HUES64 (cell line): ENCODE measurements at regions not wholly inside any gene's neighbourhood (a gene's known extent, or its start where the extent isn't known, plus 50 kb on each side); places are given as distances from the start of the nearest gene placed in this dataset.

Source experiments
- H3K27ac ChIP-seq: 2 replicates; pipeline ENCODE4 v1.7.0; 2013; ENCODE audit warnings: low read depth, low read length, inconsistent platforms
- H3K27me3 ChIP-seq: 2 replicates; pipeline ENCODE4 v1.6.1; 2013; ENCODE audit warnings: mild to moderate bottlenecking, low read length; ENCODE audit not compliant: insufficient read depth
- H3K36me3 ChIP-seq: 2 replicates; pipeline ENCODE4 v1.6.1; 2013; ENCODE audit warnings: mild to moderate bottlenecking, low read length; ENCODE audit not compliant: insufficient read depth
- H3K4me1 ChIP-seq: 2 replicates; pipeline ENCODE4 v1.6.1; 2013; ENCODE audit warnings: mild to moderate bottlenecking, low read length, moderate library complexity; ENCODE audit not compliant: insufficient read depth
- H3K4me3 ChIP-seq: 2 replicates; pipeline ENCODE4 v1.5.1; 2013; ENCODE audit warnings: mild to moderate bottlenecking, low read length, moderate library complexity
- H3K9ac ChIP-seq: 2 replicates; pipeline ENCODE4 v1.6.1; 2013; ENCODE audit warnings: mild to moderate bottlenecking, low read depth, low read length
- H3K9me3 ChIP-seq: 2 replicates; pipeline ENCODE4 v1.6.1; 2013; ENCODE audit warnings: low read depth, low read length; ENCODE audit not compliant: insufficient read depth
- WGBS: fragments of 150-250, 120-280 bp; methylation state at CpG from one replicate; pipeline ENCODE4 v1.1.7; 2013; ENCODE audit warnings: missing lambda C conversion rate; 5-methylcytosine and 5-hydroxymethylcytosine counted together

GRCh38 chr4:52250154-52250553 is 199.1 kb downstream of the SPATA18 start:
- Histone ChIP-seq H3K9ac (no peak overlapping the region), H3K27me3 (no peaks in the 10 kb centered on the region), H3K9me3 (peaks cover 13% of the 10 kb centered on the region), H3K4me3 (no peak overlapping the region), H3K4me1 (0 out of 2 replicates have a peak, but pooled peaks cover 5% of the 10 kb centered on the region), H3K27ac (no peak overlapping the region), H3K36me3 (no peaks in the 10 kb centered on the region)
- 95% methylated on average over 2 of the region's 2 CpGs for WGBS

- no peaks in the 10 kb centered on the region for H3K4me1 ChIP-seq
- 92% methylated on average over 2 of the region's 2 CpGs for WGBS
Measured at GRCh38 chr4:52251864-52252263, 200.8 kb downstream of the SPATA18 start.

GRCh38 chr4:52253025-52253424 is 201.9 kb downstream of the SPATA18 start:
- Histone ChIP-seq H3K9ac (no peak overlapping the region), H3K9me3 (peaks cover 13% of the 10 kb centered on the region), H3K4me1 (no peaks in the 10 kb centered on the region), H3K27ac (no peak overlapping the region), H3K36me3 (no peaks in the 10 kb centered on the region), H3K4me3 (no peak overlapping the region), H3K27me3 (no peaks in the 10 kb centered on the region)
- WGBS: 78% methylated on average over 5 of the region's 5 CpGs

More at GRCh38 chr4:52251864-52252263, 200.8 kb downstream of the SPATA18 start:
- H3K9me3 ChIP-seq: peaks cover 13% of the 10 kb centered on the region
- no peak overlapping the region for H3K27ac ChIP-seq
- H3K27me3 ChIP-seq: no peaks in the 10 kb centered on the region
- no peak overlapping the region for H3K9ac ChIP-seq
- no peak overlapping the region for H3K4me3 ChIP-seq
- H3K36me3 ChIP-seq: no peaks in the 10 kb centered on the region

- Histone ChIP-seq H3K27ac (no peak overlapping the region), H3K27me3 (no peaks in the 10 kb centered on the region), H3K9me3 (peaks cover 12% of the 10 kb centered on the region), H3K4me1 (no peaks in the 10 kb centered on the region), H3K36me3 (no peaks in the 10 kb centered on the region), H3K9ac (no peak overlapping the region), H3K4me3 (no peak overlapping the region)
- 100% methylated on average over 1 of the region's 2 CpGs for WGBS
Measured at GRCh38 chr4:52256522-52256921, 205.4 kb downstream of the SPATA18 start.

GRCh38 chr4:52259978-52260377 is 208.9 kb downstream of the SPATA18 start:
- H3K4me1 ChIP-seq: no peaks in the 10 kb centered on the region
- no peak overlapping the region for H3K27ac ChIP-seq
- H3K27me3 ChIP-seq: no peaks in the 10 kb centered on the region
- H3K9ac ChIP-seq: no peak overlapping the region
- no peaks in the 10 kb centered on the region for H3K36me3 ChIP-seq
- no peaks in the 10 kb centered on the region for H3K9me3 ChIP-seq
- no peak overlapping the region for H3K4me3 ChIP-seq
- 91% methylated on average over 3 of the region's 3 CpGs for WGBS

GRCh38 chr4:52260514-52261210 is 209.6 kb downstream of the SPATA18 start:
- H3K9me3 ChIP-seq: no peaks in the 10 kb centered on the region
- 85% methylated on average over 6 of the region's 6 CpGs for WGBS
- H3K4me3 ChIP-seq: no peak overlapping the region
- no peaks in the 10 kb centered on the region for H3K4me1 ChIP-seq
- no peaks in the 10 kb centered on the region for H3K36me3 ChIP-seq
- H3K9ac ChIP-seq: no peak overlapping the region
- H3K27me3 ChIP-seq: no peaks in the 10 kb centered on the region
- H3K27ac ChIP-seq: no peak overlapping the region

GRCh38 chr4:52263607-52264006 is 212.5 kb downstream of the SPATA18 start:
- Histone ChIP-seq H3K9ac (no peak overlapping the region), H3K27ac (no peak overlapping the region)

GRCh38 chr4:52265781-52266525 is 214.8 kb downstream of the SPATA18 start:
- peaks cover 9% of the 10 kb centered on the region; the same call in 1 of the 2 replicates for H3K4me1 ChIP-seq

More at GRCh38 chr4:52263607-52264006, 212.5 kb downstream of the SPATA18 start:
- H3K9me3 ChIP-seq: no peaks in the 10 kb centered on the region
- H3K4me3 ChIP-seq: no peak overlapping the region
- H3K4me1 ChIP-seq: no peaks in the 10 kb centered on the region
- no peaks in the 10 kb centered on the region for H3K27me3 ChIP-seq
- no peaks in the 10 kb centered on the region for H3K36me3 ChIP-seq

GRCh38 chr4:52266537-52267137 is 215.5 kb downstream of the SPATA18 start:
- no peaks in the 10 kb centered on the region for H3K27me3 ChIP-seq
- H3K9ac ChIP-seq: no peak overlapping the region
- no peak overlapping the region for H3K4me3 ChIP-seq
- H3K9me3 ChIP-seq: peaks cover 3% of the 10 kb centered on the region; the same call in 1 of the 2 replicates
- H3K4me1 ChIP-seq: peaks cover 10% of the 10 kb centered on the region; the same call in 1 of the 2 replicates
- H3K27ac ChIP-seq: no peak overlapping the region
- H3K36me3 ChIP-seq: no peaks in the 10 kb centered on the region

More at GRCh38 chr4:52265781-52266525, 214.8 kb downstream of the SPATA18 start:
- no peaks in the 10 kb centered on the region for H3K9me3 ChIP-seq
- no peak overlapping the region for H3K27ac ChIP-seq
- H3K4me3 ChIP-seq: no peak overlapping the region
- no peaks in the 10 kb centered on the region for H3K27me3 ChIP-seq
- H3K9ac ChIP-seq: no peak overlapping the region
- WGBS: 89% methylated on average over 6 of the region's 6 CpGs
- no peaks in the 10 kb centered on the region for H3K36me3 ChIP-seq

- Histone ChIP-seq H3K36me3 (no peaks in the 10 kb centered on the region), H3K27ac (no peak overlapping the region), H3K4me3 (no peak overlapping the region), H3K4me1 (peaks cover 10% of the 10 kb centered on the region; the same call in 1 of the 2 replicates), H3K27me3 (no peaks in the 10 kb centered on the region), H3K9me3 (peaks cover 19% of the 10 kb centered on the region), H3K9ac (no peak overlapping the region)
Measured at GRCh38 chr4:52269761-52270160, 218.7 kb downstream of the SPATA18 start.

- Histone ChIP-seq H3K9me3 (peaks cover 19% of the 10 kb centered on the region), H3K27ac (no peak overlapping the region), H3K4me3 (no peak overlapping the region), H3K9ac (no peak overlapping the region), H3K27me3 (no peaks in the 10 kb centered on the region), H3K36me3 (no peaks in the 10 kb centered on the region), H3K4me1 (peaks cover 10% of the 10 kb centered on the region; the same call in 1 of the 2 replicates)
Measured at GRCh38 chr4:52273885-52274284, 222.8 kb downstream of the SPATA18 start.
